HEK293 (cell line): ENCODE measurements at regions not wholly inside any gene's neighbourhood (a gene's known extent, or its start where the extent isn't known, plus 50 kb on each side); places are given as distances from the start of the nearest gene placed in this dataset.

Experiments
- CTCF ChIA-PET: fragments of 350-600 bp; formaldehyde crosslinking; extraction: SDS; loops from one replicate; lab custom pipeline; 2021; ENCODE audit warnings: antibody characterized with exemption; lab: Yijun Ruan, JAX
- POLR2A ChIA-PET: fragments of 300-600 bp; formaldehyde crosslinking; extraction: SDS; loops from one replicate; lab custom pipeline; 2020; ENCODE audit warnings: antibody characterized with exemption, inconsistent platforms; lab: Yijun Ruan, JAX
- H3K27ac ChIP-seq: fragments of 200-500 bp; sonication (Bioruptor generic); 2 replicates; pipeline ENCODE4 v1.5.1; 2014; ENCODE audit warnings: low read depth, low read length, control low read depth, inconsistent platforms; ENCODE audit errors: extremely low read depth
- H3K36me3 ChIP-seq, 2 experiments: fragments of 200-500 bp in 1 of 2; sonication (Bioruptor generic) in 1 of 2; 1 replicate in 1 of 2; 2 replicates in 1 of 2; pipeline ENCODE4 v1.5.1; 2014 to 2017; ENCODE audit warnings: inconsistent platforms in 2 of 2, low read length in 2 of 2; ENCODE audit not compliant: control insufficient read depth in 2 of 2, insufficient read depth in 1 of 2
- H3K4me1 ChIP-seq: fragments of 200-500 bp; sonication (Bioruptor generic); 2 replicates; pipeline ENCODE4 v1.5.1; 2014; ENCODE audit warnings: mild to moderate bottlenecking, low read length, inconsistent platforms; ENCODE audit not compliant: control insufficient read depth, insufficient read depth
- H3K4me3 ChIP-seq: 2 replicates; pipeline ENCODE4 v1.5.1; 2011; ENCODE audit warnings: low read depth, mild to moderate bottlenecking, control low read depth, low read length, moderate library complexity
- H3K9me3 ChIP-seq: fragments of 200-500 bp; sonication (Bioruptor generic); 2 replicates; pipeline ENCODE4 v1.5.1; 2014; ENCODE audit warnings: low read depth, low read length, inconsistent platforms; ENCODE audit not compliant: control insufficient read depth, insufficient read depth
- ATF2 ChIP-seq: fragments of 450-650 bp; formaldehyde crosslinking; IDR thresholded peaks from 2 replicates; pipeline ENCODE4 v1.5.1; 2016; ENCODE audit warnings: missing biosample characterization, missing genetic modification characterization, low read depth
- CTCF ChIP-seq: fragments of 450-650 bp; formaldehyde crosslinking; IDR thresholded peaks from 2 replicates; pipeline ENCODE4 v1.5.1; 2016; ENCODE audit warnings: missing biosample characterization, missing genetic modification characterization
- KLF1 ChIP-seq: fragments of 450-650 bp; formaldehyde crosslinking; IDR thresholded peaks from 2 replicates; pipeline ENCODE4 v1.5.1; 2016; ENCODE audit warnings: missing biosample characterization, missing genetic modification characterization
- MZF1 ChIP-seq: fragments of 450-650 bp; formaldehyde crosslinking; IDR thresholded peaks from 2 replicates; pipeline ENCODE4 v1.5.1; 2017; ENCODE audit warnings: missing biosample characterization, missing genetic modification characterization, borderline replicate concordance
- SP2 ChIP-seq: fragments of 450-650 bp; formaldehyde crosslinking; IDR thresholded peaks from 2 replicates; pipeline ENCODE4 v1.5.1; 2016; ENCODE audit warnings: missing biosample characterization, missing genetic modification characterization
- ZBTB44 ChIP-seq: fragments of 450-650 bp; IDR thresholded peaks from 2 replicates; pipeline ENCODE4 v1.5.1; 2018; ENCODE audit warnings: missing biosample characterization, mild to moderate bottlenecking, missing genetic modification characterization
- ZNF155 ChIP-seq: fragments of 450-650 bp; formaldehyde crosslinking; IDR thresholded peaks from 2 replicates; pipeline ENCODE4 v1.5.1; 2016; ENCODE audit warnings: missing biosample characterization, missing genetic modification characterization
- ZNF350 ChIP-seq: fragments of 450-650 bp; formaldehyde crosslinking; IDR thresholded peaks from 2 replicates; pipeline ENCODE4 v1.5.0; 2017; ENCODE audit warnings: missing biosample characterization, mild to moderate bottlenecking, missing genetic modification characterization
- ZNF416 ChIP-seq: fragments of 450-650 bp; formaldehyde crosslinking; IDR thresholded peaks from 2 replicates; pipeline ENCODE4 v1.5.1; 2016; ENCODE audit warnings: missing biosample characterization, missing genetic modification characterization
- ZNF645 ChIP-seq: fragments of 450-650 bp; formaldehyde crosslinking; IDR thresholded peaks from 2 replicates; pipeline ENCODE4; 2016; ENCODE audit warnings: missing biosample characterization, missing genetic modification characterization
- ZNF670 ChIP-seq: fragments of 450-650 bp; formaldehyde crosslinking; IDR thresholded peaks from 2 replicates; pipeline ENCODE4 v1.5.1; 2016; ENCODE audit warnings: missing biosample characterization, missing genetic modification characterization, low read depth
- ZNF677 ChIP-seq: fragments of 450-650 bp; IDR thresholded peaks from 2 replicates; pipeline ENCODE4 v1.5.0; 2018; ENCODE audit warnings: missing biosample characterization, mild to moderate bottlenecking, missing genetic modification characterization, moderate library complexity
- ZNF704 ChIP-seq: fragments of 450-650 bp; formaldehyde crosslinking; IDR thresholded peaks from 2 replicates; pipeline ENCODE4 v1.5.1; 2016; ENCODE audit warnings: missing biosample characterization, missing genetic modification characterization
- ZNF785 ChIP-seq: fragments of 450-650 bp; formaldehyde crosslinking; IDR thresholded peaks from 2 replicates; pipeline ENCODE4 v1.5.1; 2016; ENCODE audit warnings: missing biosample characterization, missing genetic modification characterization
- ZNF791 ChIP-seq: fragments of 450-650 bp; formaldehyde crosslinking; IDR thresholded peaks from 2 replicates; pipeline ENCODE4 v1.5.1; 2016; ENCODE audit warnings: missing biosample characterization, missing genetic modification characterization
- ZSCAN4 ChIP-seq: fragments of 450-650 bp; formaldehyde crosslinking; IDR thresholded peaks from 2 replicates; pipeline ENCODE4 v1.5.1; 2017; ENCODE audit warnings: missing biosample characterization, missing genetic modification characterization

GRCh38 chr2:49860834-49861233 lies 706.5 kb upstream of the FSHR start:
- Histone ChIP-seq H3K4me3 (no peak overlapping the region), H3K9me3 (no peaks in the 10 kb centered on the region), H3K27ac (no peak overlapping the region), H3K36me3 (no peaks in the 10 kb centered on the region), H3K4me1 (no peaks in the 10 kb centered on the region)
- ChIA-PET CTCF (no interaction called here), POLR2A (no interaction called here)
- no peak for TF ChIP-seq ZNF670 (tag by site-specific recombination)
- TF ChIP-seq ZNF704: no peak
- TF ChIP-seq ZNF791 (tag by site-specific recombination): no peak

- POLR2A ChIA-PET: no interaction called here
- no peak overlapping the region for H3K4me3 ChIP-seq
- H3K27ac ChIP-seq: no peak overlapping the region
- H3K9me3 ChIP-seq: no peaks in the 10 kb centered on the region
- TF ChIP-seq ZNF416 (tag by site-specific recombination) (no peak), CTCF (tag by site-specific recombination) (no peak), ZNF677 (tag by site-specific recombination) (no peak), ZSCAN4 (tag by site-specific recombination) (no peak), KLF1 (tag by site-specific recombination) (no peak), MZF1 (no peak), ZNF155 (tag by site-specific recombination) (no peak)
- TF ChIP-seq, all 188 proteins: peak for 0
- CTCF ChIA-PET: no interaction called here
- H3K4me1 ChIP-seq: no peaks in the 10 kb centered on the region
- H3K36me3 ChIP-seq: no peaks in the 10 kb centered on the region
These were observed 705.9 kb upstream of the FSHR start for GRCh38 chr2:49860170-49860569.

GRCh38 chr2:49858657-49859056 lies 704.3 kb upstream of the FSHR start:
- ChIA-PET CTCF (no interaction called here), POLR2A (no interaction called here)
- no peak overlapping the region for H3K4me3 ChIP-seq
- no peaks in the 10 kb centered on the region for H3K9me3 ChIP-seq
- H3K4me1 ChIP-seq: no peaks in the 10 kb centered on the region
- TF ChIP-seq ZBTB44 (tag by site-specific recombination) (no peak), ZNF785 (tag by site-specific recombination) (no peak), SP2 (no peak), ZNF350 (no peak), ZNF645 (no peak), ATF2 (tag by site-specific recombination) (no peak)
- TF ChIP-seq, all 188 proteins: peak for 0
- H3K36me3 ChIP-seq: no peaks in the 10 kb centered on the region
- H3K27ac ChIP-seq: no peak overlapping the region
